ENCODE measurements at regions not wholly inside any gene's neighbourhood (a gene's known extent, or its start where the extent isn't known, plus 50 kb on each side); places are given as distances from the start of the nearest gene placed in this dataset.

DNA sequence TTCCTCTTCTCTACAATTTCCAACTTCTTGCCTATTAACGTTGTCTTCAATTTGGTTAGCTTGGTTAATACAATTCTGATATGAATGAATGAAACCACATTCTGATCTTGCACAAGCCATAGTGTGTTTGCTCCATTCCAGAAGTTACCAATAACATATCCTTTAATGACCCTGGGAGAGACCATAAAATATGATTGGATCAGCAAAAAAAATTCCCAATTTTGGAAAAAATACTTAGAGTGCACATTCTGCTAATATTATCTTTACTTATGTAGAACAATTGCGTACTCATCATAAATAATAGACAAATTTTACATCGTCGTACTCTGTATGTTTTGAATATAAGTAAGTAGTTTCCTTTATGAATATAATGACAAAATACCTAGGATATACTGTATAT is 117.2 kb downstream of the SLITRK5 start:
- no peak for TF ChIP-seq ZNF777 (tag by site-specific recombination; IDR thresholded peaks at IDR 0.05; ENCODE audit: borderline replicate concordance)
- TF ChIP-seq CTCF (tag by site-specific recombination; IDR thresholded peaks at IDR 0.05), result no peak
- no peak for TF ChIP-seq ZNF2 (tag by site-specific recombination; IDR thresholded peaks at IDR 0.05)
- no peak for TF ChIP-seq ZSCAN16 (tag by site-specific recombination; IDR thresholded peaks at IDR 0.05)

All from HEK293 (cell line).